ENCODE measurements at regions not wholly inside any gene's neighbourhood (a gene's known extent, or its start where the extent isn't known, plus 50 kb on each side); places are given as distances from the start of the nearest gene placed in this dataset.

GRCh38 chr6:1463751-1464426, 74.5 kb downstream of the FOXF2 start:
- Histone ChIP-seq H3K27ac (no peak overlapping the region), H3K79me2 (ENCODE audit: low read depth) (no peaks in the 10 kb centered on the region), H3K4me1 (replicated peaks; ENCODE audit: insufficient read depth) (peaks cover 10% of the 10 kb centered on the region), H3K4me3 (no peak overlapping the region), H3K36me3 (ENCODE audit: low read depth) (no peaks in the 10 kb centered on the region), H4K20me1 (ENCODE audit: insufficient read depth) (no peaks in the 10 kb centered on the region), H3K4me2 (no peak overlapping the region), H3K9me2 (ENCODE audit: insufficient read depth) (no peaks in the 10 kb centered on the region), H3F3A (ENCODE audit: insufficient read depth, low read depth) (peaks cover 5% of the 10 kb centered on the region; the same call in 1 of the 2 replicates), H3K27me3 (ENCODE audit: insufficient read depth, low read depth) (no peaks in the 10 kb centered on the region), H3K9me3 (ENCODE audit: insufficient read depth, low read depth) (no peaks in the 10 kb centered on the region), H2AFZ (no peak overlapping the region)
- intact Hi-C loops (cut with micrococcal nuclease; ENCODE audit: unreplicated experiment) = no loop called here
- BruUV-seq (replicated peaks) = no TSS peak
- DNase-seq = no peak
- ChIA-PET CTCF (no interaction called here), POLR2A (ENCODE audit: unreplicated experiment) (no interaction called here)
- TF ChIP-seq, protein P1, sequence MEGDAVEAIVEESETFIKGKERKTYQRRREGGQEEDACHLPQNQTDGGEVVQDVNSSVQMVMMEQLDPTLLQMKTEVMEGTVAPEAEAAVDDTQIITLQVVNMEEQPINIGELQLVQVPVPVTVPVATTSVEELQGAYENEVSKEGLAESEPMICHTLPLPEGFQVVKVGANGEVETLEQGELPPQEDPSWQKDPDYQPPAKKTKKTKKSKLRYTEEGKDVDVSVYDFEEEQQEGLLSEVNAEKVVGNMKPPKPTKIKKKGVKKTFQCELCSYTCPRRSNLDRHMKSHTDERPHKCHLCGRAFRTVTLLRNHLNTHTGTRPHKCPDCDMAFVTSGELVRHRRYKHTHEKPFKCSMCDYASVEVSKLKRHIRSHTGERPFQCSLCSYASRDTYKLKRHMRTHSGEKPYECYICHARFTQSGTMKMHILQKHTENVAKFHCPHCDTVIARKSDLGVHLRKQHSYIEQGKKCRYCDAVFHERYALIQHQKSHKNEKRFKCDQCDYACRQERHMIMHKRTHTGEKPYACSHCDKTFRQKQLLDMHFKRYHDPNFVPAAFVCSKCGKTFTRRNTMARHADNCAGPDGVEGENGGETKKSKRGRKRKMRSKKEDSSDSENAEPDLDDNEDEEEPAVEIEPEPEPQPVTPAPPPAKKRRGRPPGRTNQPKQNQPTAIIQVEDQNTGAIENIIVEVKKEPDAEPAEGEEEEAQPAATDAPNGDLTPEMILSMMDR (conservative IDR thresholded peaks at IDR 0.05) = no peak
- TF ChIP-seq EZH2 (IDR thresholded peaks at IDR 0.05; ENCODE audit: low read depth) = no peak

GRCh38 chr6:1464781-1465370, 75.5 kb downstream of the FOXF2 start:
- BruUV-seq (replicated peaks) = no TSS peak
- no peak overlapping the region for H3K4me3 ChIP-seq
- H3K9me2 ChIP-seq (ENCODE audit: insufficient read depth) = no peaks in the 10 kb centered on the region
- H3K27ac ChIP-seq = no peak overlapping the region
- peaks cover 5% of the 10 kb centered on the region; the same call in 1 of the 2 replicates for H3F3A ChIP-seq (ENCODE audit: insufficient read depth, low read depth)
- no peaks in the 10 kb centered on the region for H3K9me3 ChIP-seq (ENCODE audit: insufficient read depth, low read depth)
- H4K20me1 ChIP-seq (ENCODE audit: insufficient read depth) = no peaks in the 10 kb centered on the region
- no peaks in the 10 kb centered on the region for H3K79me2 ChIP-seq (ENCODE audit: low read depth)
- TF ChIP-seq, protein P1 (conservative IDR thresholded peaks at IDR 0.05) = no peak
- TF ChIP-seq EZH2 (IDR thresholded peaks at IDR 0.05; ENCODE audit: low read depth) = no peak
- no peak overlapping the region for H2AFZ ChIP-seq
- H3K36me3 ChIP-seq (ENCODE audit: low read depth) = no peaks in the 10 kb centered on the region
- ChIA-PET POLR2A (ENCODE audit: unreplicated experiment) (no interaction called here), CTCF (no interaction called here)
- no peaks in the 10 kb centered on the region for H3K27me3 ChIP-seq (ENCODE audit: insufficient read depth, low read depth)
- intact Hi-C loops (cut with micrococcal nuclease; ENCODE audit: unreplicated experiment) = no loop called here
- H3K4me2 ChIP-seq = no peak overlapping the region
- no peak for DNase-seq
- peaks cover 10% of the 10 kb centered on the region for H3K4me1 ChIP-seq (replicated peaks; ENCODE audit: insufficient read depth)

GRCh38 chr6:1468126-1468525, 78.8 kb downstream of the FOXF2 start:
- no peaks in the 10 kb centered on the region for H3K36me3 ChIP-seq (ENCODE audit: low read depth)
- no peak for DNase-seq
- no peak overlapping the region for H3K4me3 ChIP-seq
- no peaks in the 10 kb centered on the region for H3K4me1 ChIP-seq (replicated peaks; ENCODE audit: insufficient read depth)
- no peak for TF ChIP-seq EZH2 (IDR thresholded peaks at IDR 0.05; ENCODE audit: low read depth)
- TF ChIP-seq, protein P1 (conservative IDR thresholded peaks at IDR 0.05) = no peak
- ChIA-PET CTCF (no interaction called here), POLR2A (ENCODE audit: unreplicated experiment) (no interaction called here)
- no peaks in the 10 kb centered on the region for H3K9me2 ChIP-seq (ENCODE audit: insufficient read depth)
- no peaks in the 10 kb centered on the region for H3F3A ChIP-seq (ENCODE audit: insufficient read depth, low read depth)
- H2AFZ ChIP-seq = no peak overlapping the region
- no peaks in the 10 kb centered on the region for H4K20me1 ChIP-seq (ENCODE audit: insufficient read depth)
- H3K4me2 ChIP-seq = no peak overlapping the region
- no TSS peak for BruUV-seq (replicated peaks)
- no peak overlapping the region for H3K27ac ChIP-seq
- no peaks in the 10 kb centered on the region for H3K79me2 ChIP-seq (ENCODE audit: low read depth)
- H3K9me3 ChIP-seq (ENCODE audit: insufficient read depth, low read depth) = no peaks in the 10 kb centered on the region
- H3K27me3 ChIP-seq (ENCODE audit: insufficient read depth, low read depth) = no peaks in the 10 kb centered on the region
- intact Hi-C loops (cut with micrococcal nuclease; ENCODE audit: unreplicated experiment) = no loop called here

Data from PC-9 (cell line).